PC-3 (cell line): ENCODE measurements at regions not wholly inside any gene's neighbourhood (a gene's known extent, or its start where the extent isn't known, plus 50 kb on each side); places are given as distances from the start of the nearest gene placed in this dataset.

Experiments
- CTCF ChIP-seq: fragments of 300-600 bp; sonication (generic); conservative IDR thresholded peaks from 2 replicates; pipeline ENCODE4 v1.5.1; 2017; ENCODE audit warnings: antibody characterized with exemption, low read depth, mild to moderate bottlenecking, low read length
- EZH2 ChIP-seq: fragments of 300-600 bp; sonication (generic); IDR thresholded peaks from one replicate; pipeline ENCODE4 v1.6.1; 2017; ENCODE audit warnings: antibody characterized with exemption, mild to moderate bottlenecking, low read length; ENCODE audit not compliant: unreplicated experiment

- no peak for TF ChIP-seq CTCF
- TF ChIP-seq EZH2, result no peak
These were observed 271.1 kb upstream of the RPS23 start for GRCh38 chr5:82549263-82549662.
